GM19397 (cell line): ENCODE measurements at regions not wholly inside any gene's neighbourhood (a gene's known extent, or its start where the extent isn't known, plus 50 kb on each side); places are given as distances from the start of the nearest gene placed in this dataset.
A peak's percentile ranks its signal among the peaks of the same experiment; 100 is the strongest.
"Not testable (repeated sequence)": the region's sequence is repeated elsewhere in the genome, so short reads cannot be mapped to it uniquely, and the experiment has no call there.

Source experiments
- ATAC-seq: cut with Tn5 transposase; IDR thresholded peaks from one replicate; pipeline ENCODE4 v1.9.1; 2021; ENCODE audit warnings: mild to moderate bottlenecking, moderate library complexity; ENCODE audit not compliant: unreplicated experiment

DNA sequence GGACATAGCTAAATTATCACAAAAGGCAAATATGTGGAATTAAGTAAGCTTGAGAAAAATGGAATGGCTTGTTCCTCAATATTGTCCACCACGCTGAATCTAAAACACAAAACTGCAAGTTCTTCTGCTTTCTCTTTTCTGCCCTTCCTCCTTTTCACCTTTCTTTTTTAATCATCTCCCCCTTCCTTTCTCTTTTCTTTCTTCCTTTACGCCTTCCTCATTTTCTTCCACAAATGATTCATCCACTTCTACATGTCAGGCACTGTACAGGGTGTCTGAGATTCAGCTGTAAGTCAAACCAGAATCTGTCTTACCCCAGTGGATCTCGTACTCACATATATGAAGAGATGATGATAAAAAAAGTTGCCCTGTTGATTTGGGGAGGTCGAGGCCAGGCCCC lies 1182.5 kb downstream of the MRPL39 start:
- ATAC-seq: no peak

DNA sequence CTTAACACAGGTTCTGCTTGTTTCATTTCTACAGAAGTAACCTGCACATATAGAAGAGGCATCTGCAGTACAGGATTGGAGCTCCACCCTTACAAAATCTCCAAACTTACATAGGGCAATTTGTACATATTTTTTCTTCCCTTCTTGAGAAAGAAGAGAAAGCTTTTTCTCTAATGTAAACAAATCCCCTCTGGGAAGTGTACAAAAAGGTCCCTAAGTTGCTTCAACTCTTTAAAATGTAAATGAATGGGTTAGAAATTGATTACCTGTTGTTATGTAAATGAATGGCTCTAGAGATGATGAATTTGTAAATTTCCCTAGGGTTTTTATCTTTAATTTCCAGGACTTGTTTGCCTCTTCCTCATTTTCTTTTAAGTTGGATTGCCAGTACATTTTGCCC lies 1183.7 kb downstream of the MRPL39 start:
- ATAC-seq: no peak

GRCh38 chr21:24420689-24421088 lies 1186.6 kb downstream of the MRPL39 start:
- peak; percentile 72 for ATAC-seq

DNA sequence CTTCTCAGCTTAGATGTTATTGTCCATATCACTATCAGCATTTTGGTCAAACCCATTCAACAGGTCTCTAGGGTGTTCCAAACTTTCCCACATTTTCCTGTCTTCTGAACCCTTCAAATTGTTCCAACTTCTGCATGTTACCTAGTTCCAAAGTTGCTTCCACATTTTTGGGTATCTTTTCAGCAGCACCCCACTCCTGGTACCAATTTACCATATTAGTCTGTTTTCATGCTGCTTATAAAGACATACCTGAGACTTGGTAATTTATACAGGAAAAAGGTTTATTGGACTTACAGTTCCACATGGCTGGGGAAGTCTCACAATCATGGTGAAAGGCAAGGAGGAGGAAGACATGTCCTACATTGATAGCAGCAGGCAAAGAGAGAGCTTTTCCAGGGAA lies 1187.6 kb downstream of the MRPL39 start:
- ATAC-seq: not testable (repeated sequence)

DNA sequence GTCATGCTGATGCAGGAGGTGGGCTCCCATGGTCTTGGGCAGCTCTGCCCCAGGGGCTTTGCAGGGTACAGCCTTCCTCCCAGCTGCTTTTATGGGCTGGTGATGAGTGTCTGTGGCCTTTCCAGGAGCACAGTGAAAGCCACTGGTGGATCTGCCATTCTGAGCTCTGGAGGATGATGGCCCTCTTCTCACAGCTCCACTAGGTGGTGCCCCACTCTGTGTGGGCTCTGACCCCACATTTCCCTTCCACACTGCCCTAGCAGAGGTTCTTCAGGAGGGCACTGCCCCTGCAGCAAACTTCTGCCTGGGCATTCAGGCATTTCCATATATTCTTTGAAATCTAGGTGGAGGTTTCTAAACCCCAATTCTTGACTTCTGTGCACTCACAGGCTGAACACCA lies 1188.6 kb downstream of the MRPL39 start:
- ATAC-seq: no peak

DNA sequence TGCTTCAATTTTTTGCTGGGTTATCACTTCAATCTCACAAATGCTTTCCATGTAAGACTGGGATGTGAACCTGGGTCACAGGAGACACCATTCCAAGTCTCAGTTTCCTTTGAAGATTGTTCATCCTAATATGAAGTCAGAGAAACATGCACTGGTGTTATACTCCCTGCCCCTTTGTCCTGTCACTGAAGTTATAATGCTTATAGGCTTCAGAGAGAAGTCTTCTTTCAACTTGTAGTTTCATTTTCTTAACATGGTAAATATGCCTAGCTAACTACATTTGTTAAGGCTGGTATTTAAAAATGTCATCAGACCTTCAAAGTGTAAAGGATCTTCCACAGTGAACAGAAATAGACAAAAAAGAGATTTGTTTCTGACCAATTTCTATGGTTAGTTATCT lies 1195.9 kb downstream of the MRPL39 start:
- ATAC-seq: no peak

DNA sequence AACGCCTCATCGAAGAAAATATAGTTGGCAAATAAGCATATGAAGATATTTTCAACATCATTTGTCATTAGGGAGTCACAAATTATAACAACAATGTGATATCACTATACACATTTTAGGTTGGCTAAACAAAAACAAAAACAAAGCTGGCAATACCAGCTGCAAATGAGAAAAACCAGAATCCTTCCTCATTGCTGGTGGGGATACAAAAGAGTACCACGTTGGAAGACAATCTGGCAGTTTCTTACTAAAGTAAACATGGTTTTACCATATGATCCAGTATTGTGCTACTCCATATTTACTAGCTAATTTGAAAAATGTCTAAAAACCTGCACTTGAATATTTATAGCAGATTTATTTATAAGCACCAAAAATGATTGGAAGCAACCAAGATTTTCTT lies 1204.1 kb downstream of the MRPL39 start:
- ATAC-seq: no peak

DNA sequence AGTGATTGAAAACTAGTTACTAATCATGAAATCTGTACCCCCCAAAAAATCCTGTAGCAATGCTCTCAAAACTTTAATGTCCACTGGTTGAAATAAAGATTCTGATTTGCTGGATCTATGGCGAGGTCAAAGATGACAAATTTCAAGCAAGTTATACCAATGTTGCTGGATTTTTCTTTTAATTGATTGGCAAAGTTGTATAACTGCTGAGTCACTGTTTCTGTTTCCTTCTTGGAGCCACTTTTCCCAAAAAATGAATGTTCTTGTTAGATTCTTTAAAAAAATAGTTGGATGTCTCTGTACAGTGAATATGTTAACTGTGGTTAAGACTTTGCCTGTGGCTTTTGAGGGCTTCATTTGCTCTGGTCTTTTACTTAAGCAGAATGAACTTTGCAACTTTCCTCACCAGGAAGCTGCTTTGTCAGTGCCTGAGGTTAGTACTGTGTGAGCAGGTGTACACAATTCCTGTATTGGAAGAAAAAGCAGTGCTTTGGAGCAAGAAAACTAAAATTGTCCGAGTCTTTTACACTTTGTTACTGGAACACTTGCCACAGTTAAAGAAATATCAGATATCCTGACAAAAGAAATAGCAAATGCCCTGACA lies 1211.9 kb downstream of the MRPL39 start:
- no peak for ATAC-seq

DNA sequence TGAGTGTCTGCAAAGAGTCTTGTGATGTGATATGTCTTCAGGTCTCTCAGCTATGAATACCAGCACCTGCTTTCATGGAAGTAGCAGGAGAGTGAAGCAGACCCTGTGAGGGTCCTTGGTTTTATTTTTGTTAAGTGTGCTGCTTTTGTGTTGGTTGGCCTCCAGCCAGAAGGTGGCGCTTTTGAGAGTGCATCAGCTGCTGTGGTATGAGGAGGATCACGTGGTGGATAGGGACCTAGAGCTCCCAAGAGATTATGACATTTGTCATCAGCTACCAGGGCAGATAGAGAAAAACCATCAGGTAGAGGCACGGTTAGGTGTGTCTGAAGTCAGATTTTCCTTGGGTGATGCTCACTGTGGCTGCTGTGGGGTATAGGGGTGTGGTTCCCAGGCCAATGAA lies 1232.1 kb downstream of the MRPL39 start:
- peak; percentile 63 for ATAC-seq

- no peak for ATAC-seq
Measured at GRCh38 chr21:24372506-24372905, 1234.8 kb downstream of the MRPL39 start.

- no peak for ATAC-seq
Measured at GRCh38 chr21:24369746-24370145, 1237.5 kb downstream of the MRPL39 start.

GRCh38 chr21:24369278-24369677 lies 1238.0 kb downstream of the MRPL39 start:
- ATAC-seq: no peak

- no peak for ATAC-seq
Measured at GRCh38 chr21:24367936-24368335, 1239.3 kb downstream of the MRPL39 start.

DNA sequence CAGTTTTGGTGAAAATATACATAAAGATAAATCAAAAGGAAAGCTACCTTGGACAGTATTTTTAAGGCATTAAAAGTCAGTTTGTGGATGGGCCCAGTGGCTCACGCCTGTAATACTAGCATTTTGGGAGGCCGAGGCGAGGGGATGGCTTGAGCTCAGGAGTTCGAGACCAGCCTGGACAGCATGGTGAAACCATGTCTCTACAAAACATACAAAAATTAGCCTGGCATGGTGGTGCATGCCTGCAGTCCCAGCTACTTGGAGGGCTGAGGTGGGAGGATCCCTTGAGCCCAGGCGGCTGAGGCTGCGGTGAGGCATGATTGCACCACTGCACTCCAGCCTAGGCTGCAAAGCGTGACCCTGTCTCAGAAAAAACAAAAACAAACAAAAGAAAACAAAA lies 1253.8 kb downstream of the MRPL39 start:
- ATAC-seq: no peak

DNA sequence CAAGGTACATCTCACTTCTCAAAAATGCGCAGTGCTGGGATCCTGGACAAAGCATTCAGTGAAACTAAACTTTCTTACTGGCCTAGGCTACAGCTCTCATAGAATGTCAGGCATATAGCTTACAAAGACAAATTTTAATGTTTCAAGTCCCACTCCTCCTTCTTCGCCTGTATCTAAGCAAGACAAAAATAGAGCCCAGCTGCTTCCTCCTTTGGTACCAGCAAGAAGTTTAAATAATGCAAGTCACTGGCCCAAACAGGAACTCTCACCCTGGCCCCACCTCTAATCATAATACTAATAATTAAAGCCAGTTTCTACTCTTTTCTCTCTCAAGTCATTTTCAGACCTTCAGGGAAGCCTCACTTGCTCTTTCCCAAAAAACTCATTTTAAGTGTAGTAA lies 1267.9 kb downstream of the MRPL39 start:
- ATAC-seq: no peak

DNA sequence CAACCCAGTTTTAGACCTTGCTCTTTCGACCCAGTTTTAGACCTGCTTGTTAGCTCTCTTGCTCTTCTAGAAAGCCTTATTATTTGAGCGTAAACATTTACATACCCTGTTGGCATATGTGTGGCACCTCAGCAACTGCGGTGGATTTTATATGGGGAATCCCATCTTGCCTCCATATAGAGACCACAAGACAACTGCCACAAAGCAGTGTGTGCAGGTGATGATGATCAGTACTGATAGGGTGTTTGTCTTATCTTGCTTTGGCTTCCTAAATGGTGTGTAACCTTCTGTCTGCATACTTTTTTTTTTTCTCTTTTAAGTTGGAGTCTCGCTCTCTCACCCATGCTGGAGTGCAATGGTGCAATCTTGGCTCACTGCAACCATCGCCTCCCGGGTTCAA lies 1270.8 kb downstream of the MRPL39 start:
- no peak for ATAC-seq

GRCh38 chr21:24323536-24323935 lies 1283.7 kb downstream of the MRPL39 start:
- no peak for ATAC-seq

GRCh38 chr21:24316277-24316922 lies 1290.9 kb downstream of the MRPL39 start:
- no peak for ATAC-seq

GRCh38 chr21:24310788-24311187 lies 1296.5 kb downstream of the MRPL39 start:
- ATAC-seq: no peak

GRCh38 chr21:24308183-24308582 lies 1299.1 kb downstream of the MRPL39 start:
- no peak for ATAC-seq

DNA sequence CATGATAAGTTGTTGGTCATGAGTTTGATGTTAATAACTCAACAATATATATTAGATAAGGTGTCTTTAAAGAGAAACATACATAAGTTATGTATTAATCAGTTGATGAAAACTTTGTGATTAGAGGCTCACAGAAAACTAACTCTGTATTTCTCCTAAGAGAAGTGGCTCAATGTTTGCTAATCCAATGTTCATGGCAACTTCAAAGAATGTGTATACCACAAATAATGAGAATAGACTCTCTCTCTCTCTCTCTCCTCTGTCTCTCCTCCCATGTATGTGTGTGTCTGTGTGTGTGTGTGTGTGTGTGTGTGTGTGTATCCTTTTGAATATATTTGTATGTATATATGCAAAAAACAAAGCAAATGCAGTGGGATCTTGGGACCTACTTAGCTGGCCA lies 1304.9 kb downstream of the MRPL39 start:
- ATAC-seq: no peak

DNA sequence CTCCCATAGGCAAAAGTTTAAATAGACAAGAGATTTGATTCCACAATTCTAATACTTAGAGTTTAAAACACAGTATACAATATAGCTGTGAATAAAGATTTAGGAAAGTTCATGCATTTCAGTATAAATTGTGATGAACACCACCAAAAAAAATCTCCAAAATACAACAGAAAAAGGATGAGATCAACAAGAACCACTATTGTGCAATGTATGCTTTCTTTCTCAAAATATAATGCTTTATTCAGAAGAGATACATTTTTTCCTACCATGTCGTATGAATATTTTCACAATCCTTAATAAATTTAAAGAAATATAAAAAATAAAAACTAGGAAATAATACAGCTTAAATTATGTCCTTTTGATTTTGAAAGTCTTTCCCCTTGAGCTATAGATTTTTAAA lies 1309.2 kb downstream of the MRPL39 start:
- ATAC-seq: no peak

GRCh38 chr21:24294171-24294570 lies 1313.1 kb downstream of the MRPL39 start:
- ATAC-seq: no peak
